Glomerular visceral epithelial cell (primary cell): ENCODE measurements at regions not wholly inside any gene's neighbourhood (a gene's known extent, or its start where the extent isn't known, plus 50 kb on each side); places are given as distances from the start of the nearest gene placed in this dataset.
"Not testable (repeated sequence)": the region's sequence is repeated elsewhere in the genome, so short reads cannot be mapped to it uniquely, and the experiment has no call there.

Source experiments
- DNase-seq: peaks from one replicate; pipeline ENCODE4 v3.0.0-alpha.2; 2016; ENCODE audit errors: extremely low spot score

- DNase-seq, result no peak
Measured at GRCh38 chr2:106292627-106293026, 98.5 kb upstream of the UXS1 start.

GRCh38 chr2:106288873-106289272 is 94.8 kb upstream of the UXS1 start:
- DNase-seq, result no peak

- DNase-seq, result no peak
Measured at GRCh38 chr2:106285237-106285829, 91.2 kb upstream of the UXS1 start.

GRCh38 chr2:106284691-106285202 is 90.6 kb upstream of the UXS1 start:
- no peak for DNase-seq

- no peak for DNase-seq
Measured at GRCh38 chr2:106284255-106284654, 90.2 kb upstream of the UXS1 start.

GRCh38 chr2:106283228-106284152 is 89.4 kb upstream of the UXS1 start:
- not testable (repeated sequence) for DNase-seq

- no peak for DNase-seq
Measured at GRCh38 chr2:106282462-106283170, 88.5 kb upstream of the UXS1 start.

- DNase-seq, result not testable (repeated sequence)
Measured at GRCh38 chr2:106281907-106282430, 87.9 kb upstream of the UXS1 start.

- DNase-seq, result no peak
Measured at GRCh38 chr2:106280722-106281446, 86.8 kb upstream of the UXS1 start.

GRCh38 chr2:106280224-106280623 is 86.1 kb upstream of the UXS1 start:
- DNase-seq, result no peak

GRCh38 chr2:106278112-106278876 is 84.2 kb upstream of the UXS1 start:
- no peak for DNase-seq

- no peak for DNase-seq
Measured at GRCh38 chr2:106277426-106277825, 83.3 kb upstream of the UXS1 start.

- DNase-seq, result no peak
Measured at GRCh38 chr2:106275971-106276370, 81.9 kb upstream of the UXS1 start.

GRCh38 chr2:106274668-106275067 is 80.6 kb upstream of the UXS1 start:
- DNase-seq, result no peak

- no peak for DNase-seq
Measured at GRCh38 chr2:106272216-106272807, 78.2 kb upstream of the UXS1 start.

- DNase-seq, result no peak
Measured at GRCh38 chr2:106270471-106270891, 76.4 kb upstream of the UXS1 start.

- DNase-seq, result peak; percentile 53
Measured at GRCh38 chr2:106269591-106270291, 75.6 kb upstream of the UXS1 start.

- DNase-seq, result no peak
Measured at GRCh38 chr2:106267997-106268396, 73.9 kb upstream of the UXS1 start.

GRCh38 chr2:106261871-106262321 is 67.8 kb upstream of the UXS1 start:
- DNase-seq, result no peak
